OCI-LY1 (cell line): ENCODE measurements at regions not wholly inside any gene's neighbourhood (a gene's known extent, or its start where the extent isn't known, plus 50 kb on each side); places are given as distances from the start of the nearest gene placed in this dataset.

ENCODE experiments used
- H2AFZ ChIP-seq: fragments of 200-600 bp; sonication (generic), shearing (Covaris generic); 2 replicates; pipeline ENCODE4 v1.6.0; 2014; ENCODE audit warnings: antibody characterized with exemption, mild to moderate bottlenecking, low read length
- H3F3A ChIP-seq: fragments of 200-600 bp; sonication (generic), shearing (Covaris generic); 2 replicates; pipeline ENCODE4 v1.6.0; 2014; ENCODE audit warnings: mild to moderate bottlenecking, antibody characterized with exemption, low read length, moderate library complexity; ENCODE audit not compliant: insufficient read depth
- H3K27ac ChIP-seq: fragments of 200-600 bp; sonication (generic); 2 replicates; pipeline ENCODE4 v1.5.1; 2014; ENCODE audit warnings: low read length, mixed run types, mild to moderate bottlenecking, low read depth; ENCODE audit not compliant: poor library complexity, severe bottlenecking
- H3K27me3 ChIP-seq: fragments of 200-600 bp; sonication (generic); 2 replicates; pipeline ENCODE4 v1.6.0; 2014; ENCODE audit warnings: antibody characterized with exemption, mild to moderate bottlenecking, low read length, moderate library complexity; ENCODE audit not compliant: insufficient read depth
- H3K36me3 ChIP-seq: fragments of 200-600 bp; sonication (generic); 2 replicates; pipeline ENCODE4 v1.6.1; 2014; ENCODE audit warnings: mild to moderate bottlenecking, antibody characterized with exemption, low read length, moderate library complexity, mixed read lengths; ENCODE audit not compliant: insufficient read depth
- H3K4me1 ChIP-seq: fragments of 200-600 bp; sonication (generic); 2 replicates; pipeline ENCODE4 v1.5.1; 2014; ENCODE audit warnings: mild to moderate bottlenecking, low read length, moderate library complexity; ENCODE audit not compliant: insufficient read depth, severe bottlenecking
- H3K4me2 ChIP-seq: fragments of 200-600 bp; sonication (generic), shearing (Covaris generic); 2 replicates; pipeline ENCODE4 v1.6.1; 2014; ENCODE audit warnings: low read length
- H3K4me3 ChIP-seq: fragments of 200-600 bp; sonication (generic); 2 replicates; pipeline ENCODE4 v1.5.1; 2014; ENCODE audit warnings: low read length, low read depth, mild to moderate bottlenecking, mixed read lengths; ENCODE audit not compliant: poor library complexity, severe bottlenecking
- H3K79me2 ChIP-seq: fragments of 200-600 bp; shearing (Covaris generic); 2 replicates; pipeline ENCODE4 v1.6.1; 2016; ENCODE audit warnings: mixed run types, low read length, mixed read lengths; ENCODE audit not compliant: insufficient read depth
- H3K9ac ChIP-seq: fragments of 200-600 bp; sonication (generic), shearing (Covaris generic); 2 replicates; pipeline ENCODE4 v1.6.1; 2014; ENCODE audit warnings: mild to moderate bottlenecking, low read length, mixed read lengths
- H3K9me2 ChIP-seq: fragments of 200-600 bp; sonication (generic), shearing (Covaris generic); 2 replicates; pipeline ENCODE4 v1.6.1; 2014; ENCODE audit warnings: low read depth, mild to moderate bottlenecking, low read length, mixed read lengths
- H3K9me3 ChIP-seq: fragments of 200-600 bp; shearing (Covaris generic); 2 replicates; pipeline ENCODE4 v1.6.1; 2014; ENCODE audit warnings: low read length, mixed read lengths
- H4K20me1 ChIP-seq: fragments of 200-600 bp; sonication (generic), shearing (Covaris generic); 2 replicates; pipeline ENCODE4 v1.6.0; 2016; ENCODE audit warnings: mild to moderate bottlenecking, low read length; ENCODE audit not compliant: insufficient read depth
- EZH2 ChIP-seq: fragments of 200-600 bp; sonication (generic), shearing (Covaris generic); IDR thresholded peaks from 2 replicates; pipeline ENCODE4 v1.8.0; 2017; ENCODE audit warnings: borderline replicate concordance, mixed run types, mild to moderate bottlenecking, antibody characterized with exemption, low read length, moderate library complexity, mixed read lengths
- TF ChIP-seq, protein P1 (sequence below): fragments of 200-600 bp; sonication (generic), shearing (Covaris generic); IDR thresholded peaks from 2 replicates; pipeline ENCODE4 v1.5.1; 2017; ENCODE audit warnings: mild to moderate bottlenecking, antibody characterized with exemption, low read length, moderate library complexity, mixed read lengths

DNA sequence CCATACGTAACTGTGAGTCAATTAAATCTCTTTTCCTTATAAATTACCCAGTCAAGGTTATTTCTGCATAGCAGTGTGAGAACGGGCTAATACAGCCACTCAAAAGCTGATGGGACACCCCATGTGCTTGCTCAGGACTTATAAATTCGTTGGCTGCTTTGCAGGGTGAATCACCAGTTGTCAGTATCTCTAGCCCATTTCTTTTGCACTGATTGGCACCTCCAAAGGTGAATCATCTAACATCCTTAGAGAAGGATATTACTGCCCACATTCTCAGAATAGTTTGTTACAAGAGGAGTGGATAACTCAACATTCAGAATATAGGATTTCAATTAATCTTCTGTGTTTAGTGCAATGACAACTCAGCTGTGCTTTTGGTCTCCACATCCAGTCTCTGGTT, 601.5 kb downstream of the KCNH5 start:
- Histone ChIP-seq H3K27me3 (no peaks in the 10 kb centered on the region), H3K9me2 (no peaks in the 10 kb centered on the region), H3K4me1 (no peaks in the 10 kb centered on the region), H3K9ac (no peak overlapping the region), H3K79me2 (no peaks in the 10 kb centered on the region), H3K27ac (no peak overlapping the region), H3K4me3 (no peak overlapping the region), H3K4me2 (no peak overlapping the region), H3K36me3 (no peaks in the 10 kb centered on the region), H2AFZ (no peak overlapping the region), H3K9me3 (no peaks in the 10 kb centered on the region), H3F3A (no peaks in the 10 kb centered on the region), H4K20me1 (no peaks in the 10 kb centered on the region)
- no peak for TF ChIP-seq EZH2
- TF ChIP-seq, protein P1, sequence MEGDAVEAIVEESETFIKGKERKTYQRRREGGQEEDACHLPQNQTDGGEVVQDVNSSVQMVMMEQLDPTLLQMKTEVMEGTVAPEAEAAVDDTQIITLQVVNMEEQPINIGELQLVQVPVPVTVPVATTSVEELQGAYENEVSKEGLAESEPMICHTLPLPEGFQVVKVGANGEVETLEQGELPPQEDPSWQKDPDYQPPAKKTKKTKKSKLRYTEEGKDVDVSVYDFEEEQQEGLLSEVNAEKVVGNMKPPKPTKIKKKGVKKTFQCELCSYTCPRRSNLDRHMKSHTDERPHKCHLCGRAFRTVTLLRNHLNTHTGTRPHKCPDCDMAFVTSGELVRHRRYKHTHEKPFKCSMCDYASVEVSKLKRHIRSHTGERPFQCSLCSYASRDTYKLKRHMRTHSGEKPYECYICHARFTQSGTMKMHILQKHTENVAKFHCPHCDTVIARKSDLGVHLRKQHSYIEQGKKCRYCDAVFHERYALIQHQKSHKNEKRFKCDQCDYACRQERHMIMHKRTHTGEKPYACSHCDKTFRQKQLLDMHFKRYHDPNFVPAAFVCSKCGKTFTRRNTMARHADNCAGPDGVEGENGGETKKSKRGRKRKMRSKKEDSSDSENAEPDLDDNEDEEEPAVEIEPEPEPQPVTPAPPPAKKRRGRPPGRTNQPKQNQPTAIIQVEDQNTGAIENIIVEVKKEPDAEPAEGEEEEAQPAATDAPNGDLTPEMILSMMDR, result no peak

DNA sequence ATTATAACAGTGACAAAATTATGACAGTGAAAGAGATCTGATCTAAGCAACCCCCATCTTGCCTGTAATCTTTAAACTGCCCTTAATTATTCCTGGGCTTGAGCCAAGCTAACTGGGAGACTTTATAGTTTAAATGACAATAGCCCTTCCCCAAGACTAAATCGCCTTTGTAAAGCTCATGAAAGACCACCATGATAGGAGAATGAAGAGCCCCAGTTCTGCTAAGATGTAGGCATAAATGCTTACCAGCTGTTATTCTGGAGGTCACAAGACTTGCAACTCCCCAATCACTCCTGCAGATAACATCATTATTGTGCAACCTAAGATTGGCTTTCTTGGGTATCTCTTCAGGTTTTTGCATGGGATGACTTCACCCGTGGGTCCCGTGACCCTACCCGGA, 599.7 kb downstream of the KCNH5 start:
- H3K27me3 ChIP-seq, result no peaks in the 10 kb centered on the region
- no peaks in the 10 kb centered on the region for H4K20me1 ChIP-seq
- H3K9me3 ChIP-seq, result no peaks in the 10 kb centered on the region
- H3K9me2 ChIP-seq, result no peaks in the 10 kb centered on the region
- H3K9ac ChIP-seq, result no peak overlapping the region
- H3K4me1 ChIP-seq, result no peaks in the 10 kb centered on the region
- no peaks in the 10 kb centered on the region for H3K79me2 ChIP-seq
- H3K4me2 ChIP-seq, result no peak overlapping the region
- TF ChIP-seq, protein P1, result no peak
- no peak for TF ChIP-seq EZH2
- H3K4me3 ChIP-seq, result no peak overlapping the region
- H3K36me3 ChIP-seq, result no peaks in the 10 kb centered on the region
- H3K27ac ChIP-seq, result no peak overlapping the region
- H3F3A ChIP-seq, result no peaks in the 10 kb centered on the region
- H2AFZ ChIP-seq, result no peak overlapping the region

DNA sequence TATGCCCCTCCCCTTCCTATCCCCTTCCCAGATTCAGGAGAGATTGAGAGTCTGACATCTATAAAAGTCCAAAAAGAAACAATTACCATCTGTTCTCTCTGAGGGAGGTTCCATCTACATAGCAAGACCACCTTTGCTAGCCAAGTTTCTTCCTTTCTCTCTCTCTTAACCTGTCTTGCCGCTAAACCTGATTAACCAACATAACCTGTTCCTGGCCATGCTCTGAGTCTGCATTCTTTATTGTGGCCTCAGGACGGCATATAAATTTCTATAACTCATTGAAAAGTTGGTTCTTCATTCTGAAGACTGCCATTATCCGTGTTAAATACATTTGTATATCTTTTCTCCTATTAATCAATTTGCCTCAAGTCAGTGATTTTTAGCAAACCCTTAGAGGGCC, 594.0 kb downstream of the KCNH5 start:
- no peak overlapping the region for H3K4me2 ChIP-seq
- no peaks in the 10 kb centered on the region for H3K36me3 ChIP-seq
- no peak for TF ChIP-seq EZH2
- TF ChIP-seq, protein P1, result no peak
- H3K27me3 ChIP-seq, result no peaks in the 10 kb centered on the region; the same call in 1 of the 2 replicates
- no peaks in the 10 kb centered on the region for H3K79me2 ChIP-seq
- H3K9me3 ChIP-seq, result no peaks in the 10 kb centered on the region; the same call in 1 of the 2 replicates
- H3K9me2 ChIP-seq, result no peaks in the 10 kb centered on the region
- no peaks in the 10 kb centered on the region for H3F3A ChIP-seq
- no peak overlapping the region for H2AFZ ChIP-seq
- no peak overlapping the region for H3K27ac ChIP-seq
- no peaks in the 10 kb centered on the region for H4K20me1 ChIP-seq
- no peaks in the 10 kb centered on the region for H3K4me1 ChIP-seq
- no peak overlapping the region for H3K4me3 ChIP-seq
- H3K9ac ChIP-seq, result no peak overlapping the region
